HG03135 (cell line): ENCODE measurements at regions not wholly inside any gene's neighbourhood (a gene's known extent, or its start where the extent isn't known, plus 50 kb on each side); places are given as distances from the start of the nearest gene placed in this dataset.

Experiments used
- ATAC-seq: cut with Tn5 transposase; IDR thresholded peaks from one replicate; pipeline ENCODE4 v1.9.1; 2021; ENCODE audit warnings: mild to moderate bottlenecking, moderate library complexity; ENCODE audit not compliant: unreplicated experiment

DNA sequence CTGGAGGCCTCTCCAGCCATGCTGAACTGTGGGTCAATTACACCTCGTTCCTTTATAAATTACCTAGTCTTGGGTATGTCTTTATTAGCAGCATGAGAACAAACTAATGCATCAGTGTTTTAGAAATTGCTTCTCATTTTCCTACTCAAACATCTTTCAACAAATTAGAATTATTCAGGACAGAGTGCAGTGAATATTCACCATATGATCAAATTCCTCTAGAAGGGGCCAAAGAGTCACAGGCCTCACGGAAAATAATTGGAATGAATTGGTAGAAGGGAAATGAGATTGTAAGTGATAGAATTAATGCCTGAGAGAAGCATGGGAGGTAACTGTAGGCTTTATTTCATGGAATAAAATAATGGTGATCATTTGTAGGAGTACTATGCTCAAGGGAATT is 50.5 kb upstream of the CDH11 start:
- no peak for ATAC-seq
